Transverse colon (tissue), 4 donors: ENCODE measurements at regions not wholly inside any gene's neighbourhood (a gene's known extent, or its start where the extent isn't known, plus 50 kb on each side); places are given as distances from the start of the nearest gene placed in this dataset.

Source experiments
- DNase-seq: peaks from one replicate; pipeline ENCODE4 v3.0.0-alpha.2; 2019
- H3K27ac ChIP-seq, 4 donors: fragments of 200-600 bp; sonication (generic); 2 replicates each; pipeline ENCODE4 v1.5.1; 2016 to 2018; ENCODE audit warnings: inconsistent platforms in 4 of 4
- H3K27me3 ChIP-seq: fragments of 200-600 bp; sonication (generic); 2 replicates; pipeline ENCODE4 v1.5.1; 2017; ENCODE audit warnings: inconsistent platforms
- H3K36me3 ChIP-seq, 4 donors: fragments of 200-600 bp; sonication (generic); 2 replicates each; pipeline ENCODE4 v1.5.1; 2017 to 2019; ENCODE audit warnings: inconsistent platforms in 4 of 4
- H3K4me1 ChIP-seq, 4 donors: fragments of 200-600 bp; sonication (generic); 2 replicates each; pipeline ENCODE4 v1.5.1; 2017 to 2020; ENCODE audit warnings: inconsistent platforms in 4 of 4
- H3K4me3 ChIP-seq, 4 donors: fragments of 200-600 bp; sonication (generic); 1 replicate in 1 of 4; 2 replicates in 3 of 4; pipeline versions ENCODE4 v1.5.1 to v1.6.1; 2017 to 2019; ENCODE audit warnings: inconsistent platforms in 4 of 4
- H3K9me3 ChIP-seq, 2 donors: fragments of 200-600 bp; sonication (generic); 2 replicates each; pipeline ENCODE4 v1.5.1; 2017 to 2019; ENCODE audit warnings: inconsistent platforms in 2 of 2
- EP300 ChIP-seq: sonication (generic); formaldehyde crosslinking; IDR thresholded peaks from one replicate; pipeline ENCODE4 v1.6.1; 2017; ENCODE audit warnings: antibody characterized with exemption, low read depth
- POLR2A ChIP-seq: fragments of 450-650 bp; IDR thresholded peaks from one replicate; pipeline ENCODE4 v1.6.1; 2016; ENCODE audit warnings: antibody characterized with exemption, mild to moderate bottlenecking, moderate library complexity
- POLR2AphosphoS5 ChIP-seq, 3 donors: sonication (generic); formaldehyde crosslinking; IDR thresholded peaks; one replicate each; pipeline ENCODE4 v1.6.1; 2016; ENCODE audit warnings: antibody characterized with exemption in 3 of 3
- WGBS, 2 donors: methylation state at CpG; one replicate each; pipeline ENCODE4 v1.1.5; 2018; ENCODE audit warnings: low coverage in 1 of 2; 5-methylcytosine and 5-hydroxymethylcytosine counted together
- in situ Hi-C, 4 donors: fragments of 200-750 bp; cut with MboI; loops; one replicate each; pipeline versions ENCODE4 v1.15.0 to v1.15.1; 2017; ENCODE audit warnings: low sequenced_read_pairs in 3 of 4, low pct_ligation_motif_present in 1 of 4, low pct_unique_long_range_greater_than_20kb in 1 of 4
- intact Hi-C: fragments of 100-400 bp; cut with DNase I; formaldehyde crosslinking; loops from one replicate; pipeline ENCODE4 v1.15.1; 2023; ENCODE audit warnings: low total_unique reads
- TF ChIP-seq, protein P1 (sequence below), 5 experiments: fragments of 200-600 bp in 3 of 5; fragments of 450-650 bp in 2 of 5; sonication (generic) in 3 of 5; IDR thresholded peaks; 1 replicate in 2 of 5; 2 replicates in 3 of 5; pipeline ENCODE4 v1.5.1; 2016 to 2017; ENCODE audit warnings: antibody characterized with exemption in 5 of 5, inconsistent platforms in 3 of 5, mild to moderate bottlenecking in 2 of 5, moderate library complexity in 1 of 5

DNA sequence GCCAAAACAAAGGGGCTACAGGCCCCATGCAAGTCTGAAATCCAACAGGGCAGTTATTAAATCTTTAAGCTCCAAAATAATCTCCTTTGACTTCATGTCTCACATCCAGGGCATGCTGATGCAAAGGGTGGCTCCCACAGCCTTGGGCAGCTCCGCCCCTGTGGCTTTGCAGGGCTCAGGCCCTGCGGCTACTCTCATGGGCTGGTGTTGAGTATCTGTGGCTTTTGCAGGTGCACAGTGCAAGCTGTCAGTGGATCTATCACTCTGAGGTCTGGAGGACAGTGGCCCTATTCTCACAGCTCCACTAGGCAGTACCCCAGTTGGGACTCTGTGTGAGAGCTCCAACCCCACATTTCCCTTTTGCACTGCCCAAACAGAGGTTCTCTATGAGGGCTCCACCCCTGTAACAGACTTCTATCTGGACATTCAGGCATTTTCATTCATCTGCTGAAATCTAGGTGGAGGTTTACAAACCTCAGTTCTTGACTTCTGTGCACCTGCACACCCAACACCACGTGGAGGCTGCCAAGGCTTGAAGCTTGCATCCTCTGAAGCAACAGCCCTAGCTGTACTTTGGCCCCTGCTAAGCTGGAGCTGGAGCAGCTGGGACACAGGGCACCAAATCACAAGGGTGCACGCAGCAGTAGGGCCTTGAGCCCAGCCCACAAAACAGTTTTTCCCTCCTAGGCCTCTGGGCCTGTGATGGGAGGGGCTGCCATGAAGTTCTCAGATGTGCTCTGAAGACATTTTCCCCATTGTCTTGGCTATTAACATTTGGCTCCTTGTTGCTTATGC lies 154.8 kb upstream of the PDE5A start:
- in situ Hi-C loops, result loop anchor here in 2 of 4 donors (10.0 to 25.0 kb wide), 2 partner anchors 149 to 254 kb away; no protein-coding TSS in a partner anchor

DNA sequence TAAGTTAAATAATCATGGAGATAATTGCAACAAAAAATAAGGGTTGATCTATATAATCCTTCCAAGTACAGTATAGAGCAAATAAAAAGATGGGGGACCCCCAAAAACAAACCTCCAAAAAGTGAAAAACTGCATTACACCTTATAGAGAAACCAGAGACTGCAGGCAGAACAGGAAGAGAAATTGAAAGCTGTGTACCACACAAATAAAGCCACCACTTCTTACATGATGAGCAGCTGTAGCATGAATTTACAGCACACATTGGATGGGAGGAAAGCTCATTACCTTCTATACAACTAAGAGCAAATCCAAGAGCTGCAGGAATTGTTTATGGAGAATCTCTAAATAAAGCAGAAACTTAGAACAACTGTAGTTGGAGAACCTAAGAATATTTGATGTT lies 152.4 kb upstream of the PDE5A start:
- in situ Hi-C loops, result loop anchor here in 2 of 4 donors (10.0 to 25.0 kb wide), 2 partner anchors 146 to 256 kb away; no protein-coding TSS in a partner anchor
- H3K9me3 ChIP-seq, result peaks cover 0 to 4% of the 10 kb centered on the region in 2 donors
- H3K36me3 ChIP-seq, result no peaks in the 10 kb centered on the region
- intact Hi-C loops, result no loop called here
- no peak overlapping the region for H3K27ac ChIP-seq
- DNase-seq, result no peak
- no peaks in the 10 kb centered on the region for H3K4me1 ChIP-seq
- H3K27me3 ChIP-seq, result no peaks in the 10 kb centered on the region
- H3K4me3 ChIP-seq, result no peak overlapping the region
- TF ChIP-seq POLR2A (no peak), POLR2AphosphoS5 (IDR thresholded peaks at IDR 0.05) (no peak), EP300 (no peak)
- TF ChIP-seq, protein P1, sequence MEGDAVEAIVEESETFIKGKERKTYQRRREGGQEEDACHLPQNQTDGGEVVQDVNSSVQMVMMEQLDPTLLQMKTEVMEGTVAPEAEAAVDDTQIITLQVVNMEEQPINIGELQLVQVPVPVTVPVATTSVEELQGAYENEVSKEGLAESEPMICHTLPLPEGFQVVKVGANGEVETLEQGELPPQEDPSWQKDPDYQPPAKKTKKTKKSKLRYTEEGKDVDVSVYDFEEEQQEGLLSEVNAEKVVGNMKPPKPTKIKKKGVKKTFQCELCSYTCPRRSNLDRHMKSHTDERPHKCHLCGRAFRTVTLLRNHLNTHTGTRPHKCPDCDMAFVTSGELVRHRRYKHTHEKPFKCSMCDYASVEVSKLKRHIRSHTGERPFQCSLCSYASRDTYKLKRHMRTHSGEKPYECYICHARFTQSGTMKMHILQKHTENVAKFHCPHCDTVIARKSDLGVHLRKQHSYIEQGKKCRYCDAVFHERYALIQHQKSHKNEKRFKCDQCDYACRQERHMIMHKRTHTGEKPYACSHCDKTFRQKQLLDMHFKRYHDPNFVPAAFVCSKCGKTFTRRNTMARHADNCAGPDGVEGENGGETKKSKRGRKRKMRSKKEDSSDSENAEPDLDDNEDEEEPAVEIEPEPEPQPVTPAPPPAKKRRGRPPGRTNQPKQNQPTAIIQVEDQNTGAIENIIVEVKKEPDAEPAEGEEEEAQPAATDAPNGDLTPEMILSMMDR (IDR thresholded peaks at IDR 0.05), result no peak

More for the DNA sequence above, 154.8 kb upstream of the PDE5A start:
- no peaks in the 10 kb centered on the region for H3K4me1 ChIP-seq
- WGBS, 2 donors, result 69% methylated on average over 4 of the region's 4 CpGs; no CpG with 5 or more reads in 1 of the 2 donors
- H3K36me3 ChIP-seq, result no peaks in the 10 kb centered on the region
- intact Hi-C loops, result no loop called here
- H3K27ac ChIP-seq, result no peak overlapping the region
- peaks cover 0 to 7% of the 10 kb centered on the region in 2 donors for H3K9me3 ChIP-seq
- no peak for DNase-seq
- no peak overlapping the region for H3K4me3 ChIP-seq
- no peak for TF ChIP-seq POLR2A
- no peak for TF ChIP-seq EP300
- TF ChIP-seq, protein P1 (IDR thresholded peaks at IDR 0.05), result no peak
- no peak for TF ChIP-seq POLR2AphosphoS5 (IDR thresholded peaks at IDR 0.05)
- no peaks in the 10 kb centered on the region for H3K27me3 ChIP-seq

DNA sequence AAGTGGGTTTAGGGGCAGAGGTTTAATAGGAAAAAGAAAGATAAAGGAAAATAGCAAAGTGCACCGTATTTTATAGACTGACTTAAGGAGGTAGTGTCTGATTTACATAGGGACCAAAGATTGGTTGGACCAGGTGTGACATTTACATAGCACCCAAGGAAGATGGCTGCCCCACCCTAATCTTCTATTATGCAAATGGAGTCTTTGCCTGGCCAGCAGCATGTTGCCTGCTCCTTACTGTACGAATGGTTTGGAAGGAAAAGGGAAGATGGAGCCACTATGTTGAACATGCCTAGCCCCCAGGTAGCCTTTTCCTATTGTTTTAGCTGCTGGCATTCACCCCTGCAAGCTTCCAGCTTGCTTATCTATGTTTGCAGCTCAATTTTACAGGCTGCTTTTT lies 146.2 kb upstream of the PDE5A start:
- Histone ChIP-seq H3K27me3 (no peaks in the 10 kb centered on the region), H3K36me3 (no peaks in the 10 kb centered on the region), H3K4me3 (no peak overlapping the region), H3K4me1 (no peaks in the 10 kb centered on the region), H3K9me3 (no peaks in the 10 kb centered on the region), H3K27ac (no peak overlapping the region)
- intact Hi-C loops, result no loop called here
- TF ChIP-seq EP300, result no peak
- no peak for TF ChIP-seq POLR2A
- no peak for TF ChIP-seq POLR2AphosphoS5 (IDR thresholded peaks at IDR 0.05)
- TF ChIP-seq, protein P1 (IDR thresholded peaks at IDR 0.05), result no peak
- WGBS, 2 donors, result 53 to 88% methylated on average over 1 to 2 of the region's 2 CpGs
- in situ Hi-C loops, result loop anchor here in 1 of 4 donors (25.0 kb wide), 1 partner anchor 262 kb away; no protein-coding TSS in a partner anchor
- no peak for DNase-seq

DNA sequence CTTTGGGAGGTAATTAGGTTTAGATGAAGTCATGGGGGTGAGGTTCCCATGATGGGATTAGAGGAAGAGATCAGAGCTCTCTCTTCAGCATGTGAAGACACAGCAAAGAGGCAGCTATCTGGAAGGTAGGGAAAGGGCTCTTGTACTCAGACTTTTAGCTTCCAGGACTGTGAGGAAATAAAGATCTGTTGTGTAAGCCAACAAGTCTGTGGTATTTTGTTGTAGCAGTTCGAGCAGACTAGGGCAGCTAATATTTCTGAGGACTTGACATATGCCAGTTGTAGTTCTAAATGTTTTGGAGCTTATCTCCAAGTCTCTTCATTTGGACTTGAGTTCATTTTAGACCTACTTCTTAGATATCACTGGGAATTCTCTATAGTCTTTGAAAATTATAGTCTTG lies 137.3 kb upstream of the PDE5A start:
- Histone ChIP-seq H3K4me1 (no peaks in the 10 kb centered on the region), H3K36me3 (no peaks in the 10 kb centered on the region), H3K27me3 (no peaks in the 10 kb centered on the region), H3K4me3 (no peak overlapping the region), H3K9me3 (no peaks in the 10 kb centered on the region), H3K27ac (no peak overlapping the region)
- 48 to 55% methylated on average over 1 of the region's 1 CpG for WGBS, 2 donors
- intact Hi-C loops, result no loop called here
- TF ChIP-seq POLR2AphosphoS5 (IDR thresholded peaks at IDR 0.05) (no peak), EP300 (no peak), POLR2A (no peak)
- TF ChIP-seq, protein P1 (IDR thresholded peaks at IDR 0.05), result no peak
- in situ Hi-C loops, result no loop called here
- no peak for DNase-seq
